ENCODE measurements at regions not wholly inside any gene's neighbourhood (a gene's known extent, or its start where the extent isn't known, plus 50 kb on each side); places are given as distances from the start of the nearest gene placed in this dataset.

DNA sequence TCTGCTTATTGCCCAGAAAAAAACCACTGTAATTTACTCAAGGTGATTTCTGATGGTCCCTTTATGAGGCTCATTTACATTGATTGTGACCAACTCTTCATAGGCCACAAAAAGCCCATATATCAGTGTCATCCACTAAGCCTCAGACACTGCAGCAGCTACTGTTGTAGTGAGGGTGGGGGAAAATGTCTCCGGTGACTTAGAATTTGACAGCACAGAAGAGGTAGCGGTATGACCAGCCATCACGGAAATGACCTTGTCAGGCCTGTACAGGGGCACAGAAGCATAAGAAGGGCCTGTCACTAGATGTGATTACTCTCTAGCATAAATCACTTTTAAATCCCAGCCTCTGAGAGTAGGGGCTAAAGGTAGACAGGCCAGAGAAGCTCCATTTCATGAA is 190.3 kb downstream of the PAX3 start:
- TF ChIP-seq POLR2A (IDR thresholded peaks at IDR 0.05) (no peak), POLR2AphosphoS5 (IDR thresholded peaks at IDR 0.05) (no peak)
- TF ChIP-seq, protein P1, sequence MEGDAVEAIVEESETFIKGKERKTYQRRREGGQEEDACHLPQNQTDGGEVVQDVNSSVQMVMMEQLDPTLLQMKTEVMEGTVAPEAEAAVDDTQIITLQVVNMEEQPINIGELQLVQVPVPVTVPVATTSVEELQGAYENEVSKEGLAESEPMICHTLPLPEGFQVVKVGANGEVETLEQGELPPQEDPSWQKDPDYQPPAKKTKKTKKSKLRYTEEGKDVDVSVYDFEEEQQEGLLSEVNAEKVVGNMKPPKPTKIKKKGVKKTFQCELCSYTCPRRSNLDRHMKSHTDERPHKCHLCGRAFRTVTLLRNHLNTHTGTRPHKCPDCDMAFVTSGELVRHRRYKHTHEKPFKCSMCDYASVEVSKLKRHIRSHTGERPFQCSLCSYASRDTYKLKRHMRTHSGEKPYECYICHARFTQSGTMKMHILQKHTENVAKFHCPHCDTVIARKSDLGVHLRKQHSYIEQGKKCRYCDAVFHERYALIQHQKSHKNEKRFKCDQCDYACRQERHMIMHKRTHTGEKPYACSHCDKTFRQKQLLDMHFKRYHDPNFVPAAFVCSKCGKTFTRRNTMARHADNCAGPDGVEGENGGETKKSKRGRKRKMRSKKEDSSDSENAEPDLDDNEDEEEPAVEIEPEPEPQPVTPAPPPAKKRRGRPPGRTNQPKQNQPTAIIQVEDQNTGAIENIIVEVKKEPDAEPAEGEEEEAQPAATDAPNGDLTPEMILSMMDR (IDR thresholded peaks at IDR 0.05) = no peak
- Histone ChIP-seq H3K36me3 (no peaks in the 10 kb centered on the region), H3K9me3 (no peaks in the 10 kb centered on the region), H3K27me3 (replicated peaks; ENCODE audit: insufficient read depth) (no peaks in the 10 kb centered on the region), H3K4me1 (replicated peaks) (no peaks in the 10 kb centered on the region), H3K27ac (no peak overlapping the region), H3K4me3 (no peak overlapping the region)
- 66% methylated on average over 3 of the region's 3 CpGs for WGBS
- intact Hi-C loops (cut with DNase I) = no loop called here
- DNase-seq (ENCODE audit: low spot score) = no peak

DNA sequence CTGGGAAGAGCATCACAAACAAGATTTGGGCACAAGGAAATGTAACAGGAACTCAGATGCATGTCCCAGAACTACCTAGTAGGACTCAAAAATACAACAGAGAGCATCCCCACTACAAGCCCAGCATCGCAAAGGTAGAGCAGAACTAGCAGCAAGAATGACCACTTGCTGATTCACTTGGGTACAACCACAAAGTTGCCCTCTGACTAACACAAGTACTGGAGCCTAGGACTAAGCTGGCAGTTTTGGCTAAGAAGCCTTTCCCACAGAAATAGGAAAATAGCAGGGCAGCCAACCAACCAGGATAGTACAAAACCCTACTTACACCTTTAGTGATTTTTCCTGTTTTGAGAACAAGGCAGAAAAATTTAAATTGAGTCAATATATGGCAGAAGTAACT is 193.8 kb downstream of the PAX3 start:
- no peaks in the 10 kb centered on the region for H3K27me3 ChIP-seq (replicated peaks; ENCODE audit: insufficient read depth)
- H3K27ac ChIP-seq = no peak overlapping the region
- TF ChIP-seq POLR2AphosphoS5 (IDR thresholded peaks at IDR 0.05) = no peak
- TF ChIP-seq, protein P1 (IDR thresholded peaks at IDR 0.05) = no peak
- no peak for TF ChIP-seq POLR2A (IDR thresholded peaks at IDR 0.05)
- no peak for DNase-seq (ENCODE audit: low spot score)
- WGBS = 100% methylated on average over 1 of the region's 1 CpG
- no peaks in the 10 kb centered on the region for H3K4me1 ChIP-seq (replicated peaks)
- H3K4me3 ChIP-seq = no peak overlapping the region
- no peaks in the 10 kb centered on the region for H3K36me3 ChIP-seq
- H3K9me3 ChIP-seq = no peaks in the 10 kb centered on the region
- intact Hi-C loops (cut with DNase I) = no loop called here

DNA sequence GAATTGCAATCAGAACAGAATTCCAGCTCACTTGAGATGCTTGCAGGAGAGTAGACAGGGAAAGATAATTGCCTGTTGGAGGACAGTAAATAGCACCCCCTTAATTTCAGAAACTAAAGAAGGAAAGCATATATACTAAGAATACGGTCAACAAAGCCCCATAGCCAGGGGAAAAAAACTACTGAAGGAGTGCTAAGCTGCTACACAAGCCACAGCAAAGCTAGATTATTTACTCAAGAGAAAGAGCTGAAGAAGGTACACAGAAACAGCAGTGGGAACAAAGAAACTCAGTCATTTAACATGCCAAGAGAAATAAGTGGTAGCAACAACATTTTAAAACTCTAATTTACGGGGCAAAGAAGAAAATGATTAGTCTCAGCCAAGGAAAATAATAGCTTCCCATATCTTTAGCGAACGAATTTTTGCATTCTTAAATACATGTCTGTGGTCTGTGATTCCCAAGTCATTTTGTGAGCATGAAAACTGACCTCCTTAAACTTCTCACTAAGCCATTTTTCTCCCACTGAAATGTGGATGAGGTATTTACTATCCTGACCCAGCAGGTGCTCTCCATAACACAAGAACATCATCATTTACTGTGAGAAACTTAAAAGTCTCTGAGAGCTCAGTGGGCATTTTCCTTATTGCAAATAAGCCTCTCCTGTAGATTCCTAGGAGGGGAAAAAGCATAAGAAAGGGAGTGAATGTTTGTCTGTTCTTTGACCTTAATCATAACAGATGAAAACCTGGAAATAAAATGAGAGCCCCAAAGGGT is 196.0 kb downstream of the PAX3 start:
- Histone ChIP-seq H3K4me3 (no peak overlapping the region), H3K9me3 (no peaks in the 10 kb centered on the region), H3K36me3 (no peaks in the 10 kb centered on the region), H3K4me1 (replicated peaks) (no peaks in the 10 kb centered on the region), H3K27me3 (replicated peaks; ENCODE audit: insufficient read depth) (no peaks in the 10 kb centered on the region), H3K27ac (no peak overlapping the region)
- TF ChIP-seq POLR2AphosphoS5 (IDR thresholded peaks at IDR 0.05) (no peak), POLR2A (IDR thresholded peaks at IDR 0.05) (no peak)
- TF ChIP-seq, protein P1 (IDR thresholded peaks at IDR 0.05) = no peak
- DNase-seq (ENCODE audit: low spot score) = no peak
- intact Hi-C loops (cut with DNase I) = no loop called here
- 9% methylated on average over 4 of the region's 4 CpGs for WGBS

DNA sequence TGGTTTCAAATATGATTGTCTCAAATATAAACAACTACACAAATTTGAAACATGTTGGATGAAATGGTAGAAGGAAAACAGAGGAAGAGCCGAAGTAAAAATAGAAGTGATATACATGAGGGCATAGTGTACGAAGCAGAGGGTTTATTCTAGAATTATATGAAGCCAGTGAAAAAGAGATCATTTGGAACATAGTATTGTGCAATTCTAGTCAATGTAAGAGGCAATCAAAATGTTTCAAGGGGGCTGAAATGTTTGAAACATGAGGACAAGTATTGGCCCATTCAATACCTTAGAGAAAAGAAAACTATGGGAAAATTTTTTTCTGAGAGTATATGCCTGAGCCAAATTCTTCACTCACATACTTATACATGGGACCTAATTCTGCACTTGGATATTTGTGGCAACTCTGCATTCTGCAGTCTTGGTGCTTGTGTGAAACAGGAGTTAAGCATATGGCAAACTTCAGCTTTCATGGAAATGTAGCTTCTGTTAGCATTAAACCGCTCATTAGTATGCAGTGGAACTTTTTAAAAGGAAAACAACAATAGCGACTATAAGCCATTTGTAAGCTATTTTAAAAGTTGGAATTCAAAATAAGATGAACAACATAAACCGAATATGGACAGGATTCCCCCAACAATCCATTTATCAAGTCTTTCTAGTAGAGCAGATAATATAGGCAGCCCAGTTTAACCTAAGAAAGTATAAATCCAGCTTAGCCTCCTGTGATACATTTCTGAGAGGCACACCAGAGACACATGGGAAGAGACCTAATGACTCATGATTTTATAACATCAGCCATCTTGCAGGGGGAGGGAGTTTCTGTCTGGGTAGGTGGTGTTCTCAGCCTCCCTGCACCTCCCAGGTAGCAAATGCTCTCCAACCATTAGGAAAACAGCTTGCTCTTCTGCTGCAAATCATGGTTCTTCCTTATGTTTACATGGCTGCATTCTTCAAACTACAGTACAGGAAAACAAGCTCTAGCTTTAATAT is 197.8 kb downstream of the PAX3 start:
- intact Hi-C loops (cut with DNase I) = no loop called here
- 91% methylated on average over 5 of the region's 5 CpGs for WGBS
- no peaks in the 10 kb centered on the region for H3K27me3 ChIP-seq (replicated peaks; ENCODE audit: insufficient read depth)
- DNase-seq (ENCODE audit: low spot score) = no peak
- TF ChIP-seq POLR2AphosphoS5 (IDR thresholded peaks at IDR 0.05) (no peak), POLR2A (IDR thresholded peaks at IDR 0.05) (no peak)
- TF ChIP-seq, protein P1 (IDR thresholded peaks at IDR 0.05) = no peak
- H3K4me3 ChIP-seq = no peak overlapping the region
- no peak overlapping the region for H3K27ac ChIP-seq
- H3K36me3 ChIP-seq = no peaks in the 10 kb centered on the region
- H3K4me1 ChIP-seq (replicated peaks) = no peaks in the 10 kb centered on the region
- no peaks in the 10 kb centered on the region for H3K9me3 ChIP-seq
